Endothelial cell of umbilical vein (primary cell): ENCODE measurements at regions not wholly inside any gene's neighbourhood (a gene's known extent, or its start where the extent isn't known, plus 50 kb on each side); places are given as distances from the start of the nearest gene placed in this dataset.

ENCODE experiments used
- BruUV-seq: library from RNA; stranded (reverse); fragments of 400-500 nt; replicated peaks from 2 replicates; lab custom pipeline; 2021; lab: Mats Ljungman, UMichigan
- CTCF ChIA-PET: fragments of 300-600, 350-600 bp; sonication (Branson Sonifier 250); formaldehyde crosslinking; loops from one replicate; lab custom pipeline; 2021; ENCODE audit warnings: antibody characterized with exemption, inconsistent platforms; lab: Charles Lee
- POLR2A ChIA-PET: fragments of 300-600, 350-600 bp; sonication (Branson Sonifier 250); formaldehyde crosslinking; loops from one replicate; lab custom pipeline; 2021; ENCODE audit warnings: antibody characterized with exemption, inconsistent platforms; lab: Charles Lee
- DNase-seq: peaks from one replicate; pipeline ENCODE4 v3.0.0-alpha.2; 2011; ENCODE audit warnings: low read depth, low spot score
- FAIRE-seq: peaks from 2 replicates; lab custom pipeline; 2011; peaks lifted over from hg19 to GRCh38; lab: Jason Lieb, UNC
- H2AFZ ChIP-seq: 2 replicates; pipeline ENCODE4 v1.6.0; 2012; ENCODE audit warnings: low read depth, low read length, control low read depth, inconsistent platforms
- H3K27ac ChIP-seq: 2 replicates; pipeline ENCODE4 v1.5.1; 2011; ENCODE audit warnings: low read depth, mild to moderate bottlenecking, control low read depth, low read length, moderate library complexity; ENCODE audit not compliant: insufficient read depth
- H3K27me3 ChIP-seq, 2 experiments: 2 replicates each; pipeline versions ENCODE4 v1.6.0 to v1.6.1; 2011; ENCODE audit warnings: low read length in 2 of 2, mixed read lengths in 1 of 2; ENCODE audit not compliant: control insufficient read depth in 2 of 2, insufficient read depth in 2 of 2
- H3K36me3 ChIP-seq, 2 experiments: 2 replicates in 1 of 2; 3 replicates in 1 of 2; pipeline ENCODE4 v1.5.1; 2011; ENCODE audit warnings: low read length in 2 of 2, mild to moderate bottlenecking in 1 of 2, moderate library complexity in 1 of 2; ENCODE audit not compliant: control insufficient read depth in 2 of 2, insufficient read depth in 2 of 2; ENCODE audit errors: extremely low read depth in 1 of 2
- H3K4me1 ChIP-seq: 3 replicates; pipeline ENCODE4 v1.5.1; 2011; ENCODE audit warnings: mild to moderate bottlenecking, low read length; ENCODE audit not compliant: control insufficient read depth, insufficient read depth; ENCODE audit errors: extremely low read depth
- H3K4me2 ChIP-seq: 2 replicates; pipeline ENCODE4 v1.6.1; 2011; ENCODE audit warnings: low read length, control low read depth, mixed read lengths; ENCODE audit not compliant: insufficient read depth
- H3K4me3 ChIP-seq, 3 experiments: fragments of 200-600 bp in 1 of 3; sonication (generic), shearing (Covaris generic) in 1 of 3; replicated peaks in 1 of 3; 2 replicates each; pipeline ENCODE4 v1.5.1; 2011 to 2016; ENCODE audit warnings: control low read depth in 3 of 3, low read length in 3 of 3, mild to moderate bottlenecking in 2 of 3, inconsistent platforms in 1 of 3, low read depth in 1 of 3, moderate library complexity in 1 of 3; ENCODE audit not compliant: insufficient read depth in 1 of 3
- H3K79me2 ChIP-seq: 2 replicates; pipeline ENCODE4 v1.6.0; 2012; ENCODE audit warnings: low read length, inconsistent platforms; ENCODE audit not compliant: control insufficient read depth, insufficient read depth
- H3K9ac ChIP-seq: replicated peaks from 2 replicates; pipeline ENCODE3; 2011; ENCODE audit warnings: low read length, control low read depth; ENCODE audit not compliant: insufficient read depth; ENCODE audit errors: extremely low read depth
- H3K9me1 ChIP-seq: replicated peaks from 3 replicates; pipeline ENCODE4 v1.6.0; 2011; ENCODE audit warnings: mild to moderate bottlenecking, low read length; ENCODE audit not compliant: control insufficient read depth, insufficient read depth; ENCODE audit errors: extremely low read depth
- H3K9me3 ChIP-seq: replicated peaks from 2 replicates; pipeline ENCODE4 v1.5.1; 2012; ENCODE audit warnings: low read length, inconsistent platforms; ENCODE audit not compliant: control insufficient read depth, insufficient read depth
- H4K20me1 ChIP-seq: replicated peaks from 2 replicates; pipeline ENCODE3; 2011; ENCODE audit warnings: mild to moderate bottlenecking, low read length; ENCODE audit not compliant: control insufficient read depth, insufficient read depth; ENCODE audit errors: extremely low read depth
- CTCF ChIP-seq, 2 donors: IDR thresholded peaks; 1 replicate in 1 of 2; 2 replicates in 1 of 2; pipeline ENCODE4 v1.5.1; 2011; ENCODE audit warnings: low read length in 2 of 2, mild to moderate bottlenecking in 2 of 2, moderate library complexity in 2 of 2, control low read depth in 1 of 2, inconsistent platforms in 1 of 2, low read depth in 1 of 2; ENCODE audit not compliant: insufficient read depth in 1 of 2; ENCODE audit errors: extremely low read depth in 1 of 2
- EZH2 ChIP-seq: IDR thresholded peaks from 2 replicates; pipeline ENCODE4 v1.6.1; 2012; ENCODE audit warnings: borderline replicate concordance, low read depth, mild to moderate bottlenecking, moderate library complexity, low read length, inconsistent platforms; ENCODE audit not compliant: severe bottlenecking
- FOS ChIP-seq: IDR thresholded peaks from 2 replicates; pipeline ENCODE4 v1.6.1; 2011; ENCODE audit warnings: mild to moderate bottlenecking, low read length, moderate library complexity, borderline replicate concordance; ENCODE audit not compliant: insufficient read depth
- GATA2 ChIP-seq: IDR thresholded peaks from 2 replicates; pipeline ENCODE4 v1.7.0; 2011; ENCODE audit warnings: low read depth, mild to moderate bottlenecking, moderate library complexity, mixed read lengths, low read length; ENCODE audit not compliant: insufficient read length, insufficient read depth
- JUN ChIP-seq: IDR thresholded peaks from 2 replicates; pipeline ENCODE4 v1.6.1; 2011; ENCODE audit warnings: borderline replicate concordance, low read depth; ENCODE audit not compliant: insufficient read length, insufficient read depth
- MAX ChIP-seq: IDR thresholded peaks from 2 replicates; pipeline ENCODE4 v1.6.1; 2011; ENCODE audit not compliant: insufficient read depth, insufficient read length
- MYC ChIP-seq: IDR thresholded peaks from one replicate; pipeline ENCODE4 v1.6.1; 2011; ENCODE audit warnings: mild to moderate bottlenecking, low read depth, low read length
- POLR2A ChIP-seq: IDR thresholded peaks from 2 replicates; pipeline ENCODE4 v1.6.1; 2012; ENCODE audit warnings: low read depth, mild to moderate bottlenecking, control low read depth, low read length
- POLR2AphosphoS5 ChIP-seq: IDR thresholded peaks from 2 replicates; pipeline ENCODE4 v1.6.1; 2012; ENCODE audit warnings: low read depth, mild to moderate bottlenecking, control low read depth, low read length, moderate library complexity; ENCODE audit not compliant: insufficient read depth
- dilution Hi-C: fragments of 300-500 bp; cut with MboI; formaldehyde crosslinking; loops from one replicate; pipeline ENCODE4 v1.15.0; 2019; ENCODE audit warnings: low sequenced_read_pairs; ENCODE audit not compliant: extremely low pct_ligation_motif_present
- intact Hi-C: fragments of 100-400 bp; cut with micrococcal nuclease; formaldehyde crosslinking; loops from one replicate; pipeline ENCODE4 v1.10.0; 2022

- no peak for TF ChIP-seq MYC
- Histone ChIP-seq H4K20me1 (no peaks in the 10 kb centered on the region), H3K9me1 (no peaks in the 10 kb centered on the region), H3K27ac (no peak overlapping the region), H3K4me1 (no peaks in the 10 kb centered on the region), H3K36me3 (no peaks in the 10 kb centered on the region), H3K4me3 (no peak overlapping the region), H3K27me3 (no peaks in the 10 kb centered on the region), H3K9me3 (no peaks in the 10 kb centered on the region), H2AFZ (no peak overlapping the region), H3K9ac (no peak overlapping the region), H3K4me2 (no peak overlapping the region), H3K79me2 (no peaks in the 10 kb centered on the region)
- peak; percentile 54 for DNase-seq
- dilution Hi-C loops (no loop called here), intact Hi-C loops (no loop called here)
- ChIA-PET CTCF (no interaction called here), POLR2A (no interaction called here)
- no peak for FAIRE-seq
- no TSS peak for BruUV-seq
Observed at GRCh38 chr16:77059446-77059845, 131.5 kb upstream of the MON1B start.

- no peak for DNase-seq
- ChIA-PET POLR2A (no interaction called here), CTCF (no interaction called here)
- Histone ChIP-seq H3K36me3 (no peaks in the 10 kb centered on the region), H3K9me1 (no peaks in the 10 kb centered on the region), H2AFZ (no peak overlapping the region), H3K27ac (no peak overlapping the region), H3K4me1 (no peaks in the 10 kb centered on the region), H3K9ac (no peak overlapping the region), H3K4me3 (no peak overlapping the region), H3K27me3 (no peaks in the 10 kb centered on the region), H3K9me3 (no peaks in the 10 kb centered on the region), H3K4me2 (no peak overlapping the region), H4K20me1 (no peaks in the 10 kb centered on the region), H3K79me2 (no peaks in the 10 kb centered on the region)
- intact Hi-C loops (no loop called here), dilution Hi-C loops (no loop called here)
- TF ChIP-seq FOS (no peak), GATA2 (no peak), POLR2A (no peak), POLR2AphosphoS5 (no peak), MAX (no peak), MYC (no peak), JUN (no peak), EZH2 (no peak), CTCF (IDR thresholded peaks at IDR 0.05; ENCODE audit: extremely low read depth in 1 of 2, insufficient read depth in 1 of 2, low read depth in 1 of 2, low read length in 2 of 2) (no peak)
- BruUV-seq = no TSS peak
- FAIRE-seq = no peak
Observed at GRCh38 chr16:77060614-77061013, 130.4 kb upstream of the MON1B start.
